H1 (cell line): ENCODE measurements at regions not wholly inside any gene's neighbourhood (a gene's known extent, or its start where the extent isn't known, plus 50 kb on each side); places are given as distances from the start of the nearest gene placed in this dataset.

Source experiments
- CBX5 ChIP-seq: fragments of 300-800, 300-1000 bp; sonication (generic); IDR thresholded peaks from 2 replicates; pipeline ENCODE4 v1.7.1; 2016; ENCODE audit warnings: antibody characterized with exemption, low read length, low read depth
- CREB1 ChIP-seq: IDR thresholded peaks from 2 replicates; pipeline ENCODE4 v1.6.1; 2012; ENCODE audit warnings: inconsistent platforms
- EGR1 ChIP-seq: IDR thresholded peaks from 2 replicates; pipeline ENCODE4 v1.6.1; 2011; ENCODE audit warnings: low read depth, low read length, borderline replicate concordance
- EP300 ChIP-seq, 2 experiments: IDR thresholded peaks; 1 replicate in 1 of 2; 2 replicates in 1 of 2; pipeline ENCODE4 v1.6.1; 2011 to 2012; ENCODE audit warnings: low read depth in 2 of 2, low read length in 2 of 2, mild to moderate bottlenecking in 2 of 2, borderline replicate concordance in 1 of 2, inconsistent platforms in 1 of 2, moderate library complexity in 1 of 2
- RXRA ChIP-seq: IDR thresholded peaks from 2 replicates; pipeline ENCODE4 v1.6.1; 2011; ENCODE audit warnings: low read depth, mild to moderate bottlenecking, low read length, moderate library complexity; ENCODE audit not compliant: insufficient read depth

DNA sequence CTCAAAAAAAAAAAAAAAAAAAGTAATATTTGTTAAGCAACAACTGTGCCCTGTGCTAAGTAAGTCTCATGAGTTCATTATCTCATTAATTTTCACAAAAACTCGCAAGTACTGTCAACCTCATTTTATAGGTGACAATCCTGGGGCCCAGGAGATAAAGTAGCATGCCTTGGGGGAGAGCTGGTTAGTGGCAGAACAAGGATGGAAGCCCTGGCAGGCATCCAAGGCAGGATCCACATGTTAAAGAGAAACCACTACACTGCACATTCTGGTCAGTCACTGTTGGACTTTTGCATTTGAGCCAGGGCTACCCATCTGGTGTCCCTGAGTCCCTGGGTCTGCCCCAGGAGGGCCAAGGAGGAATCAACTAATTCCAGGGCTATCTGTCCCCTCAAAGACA lies 54.6 kb downstream of the ZFP36L2 start (continued):
- TF ChIP-seq EP300 (IDR thresholded peaks at IDR 0.05; ENCODE audit: borderline replicate concordance in 1 of 2, low read depth in 2 of 2, low read length in 2 of 2), result no peak
- no peak for TF ChIP-seq CBX5
- TF ChIP-seq RXRA, result no peak
- TF ChIP-seq CREB1, result no peak
- no peak for TF ChIP-seq EGR1
- TF ChIP-seq, all 59 proteins: peak for 0
